Fibroblast of peridontal ligament (primary cell): ENCODE measurements at regions not wholly inside any gene's neighbourhood (a gene's known extent, or its start where the extent isn't known, plus 50 kb on each side); places are given as distances from the start of the nearest gene placed in this dataset.
A peak's percentile ranks its signal among the peaks of the same experiment; 100 is the strongest.

Source experiments
- DNase-seq: peaks from one replicate; pipeline ENCODE4 v3.0.0-alpha.2; 2010; ENCODE audit errors: extremely low read depth

- DNase-seq, result no peak
Measured at GRCh38 chr6:148242180-148242579, 100.5 kb upstream of the SASH1 start.

DNA sequence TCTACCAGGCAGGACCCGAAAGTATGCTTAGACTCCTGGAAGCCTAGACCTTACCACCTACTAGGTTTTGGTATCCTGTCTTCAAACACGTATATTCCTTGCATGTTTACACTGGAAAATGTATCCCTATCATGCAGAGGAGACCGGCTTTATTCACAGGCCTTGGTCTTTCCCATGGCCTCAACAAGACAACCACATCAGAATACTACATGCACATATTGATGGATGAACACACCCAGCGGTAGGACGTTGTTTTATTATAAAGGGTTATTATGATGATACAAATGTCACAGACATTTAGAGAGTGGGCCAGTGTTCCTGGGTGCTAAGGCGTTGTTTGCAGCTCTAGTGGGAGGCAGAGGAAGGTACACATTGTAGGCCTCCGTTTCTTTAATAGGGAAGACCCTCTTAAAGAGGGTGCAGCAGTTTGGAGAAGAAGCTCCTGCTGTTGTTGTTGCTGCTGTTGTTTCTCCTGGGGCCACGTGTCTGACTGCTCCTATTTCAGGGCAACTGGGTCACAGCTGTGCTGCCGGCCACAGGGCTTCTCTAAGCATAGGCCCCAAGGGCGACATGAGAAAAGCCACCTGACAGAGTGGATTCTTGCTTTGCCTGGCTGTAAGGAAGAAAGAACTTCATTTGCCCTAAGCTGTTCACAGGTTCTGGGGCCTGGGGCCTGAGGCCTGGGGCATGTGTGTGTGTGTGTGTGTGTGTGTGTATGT, 98.3 kb upstream of the SASH1 start:
- DNase-seq, result no peak

- DNase-seq, result no peak
Measured at GRCh38 chr6:148247386-148248063, 95.1 kb upstream of the SASH1 start.

GRCh38 chr6:148249160-148249559, 93.5 kb upstream of the SASH1 start:
- no peak for DNase-seq

GRCh38 chr6:148249679-148250375, 92.8 kb upstream of the SASH1 start:
- DNase-seq, result no peak

DNA sequence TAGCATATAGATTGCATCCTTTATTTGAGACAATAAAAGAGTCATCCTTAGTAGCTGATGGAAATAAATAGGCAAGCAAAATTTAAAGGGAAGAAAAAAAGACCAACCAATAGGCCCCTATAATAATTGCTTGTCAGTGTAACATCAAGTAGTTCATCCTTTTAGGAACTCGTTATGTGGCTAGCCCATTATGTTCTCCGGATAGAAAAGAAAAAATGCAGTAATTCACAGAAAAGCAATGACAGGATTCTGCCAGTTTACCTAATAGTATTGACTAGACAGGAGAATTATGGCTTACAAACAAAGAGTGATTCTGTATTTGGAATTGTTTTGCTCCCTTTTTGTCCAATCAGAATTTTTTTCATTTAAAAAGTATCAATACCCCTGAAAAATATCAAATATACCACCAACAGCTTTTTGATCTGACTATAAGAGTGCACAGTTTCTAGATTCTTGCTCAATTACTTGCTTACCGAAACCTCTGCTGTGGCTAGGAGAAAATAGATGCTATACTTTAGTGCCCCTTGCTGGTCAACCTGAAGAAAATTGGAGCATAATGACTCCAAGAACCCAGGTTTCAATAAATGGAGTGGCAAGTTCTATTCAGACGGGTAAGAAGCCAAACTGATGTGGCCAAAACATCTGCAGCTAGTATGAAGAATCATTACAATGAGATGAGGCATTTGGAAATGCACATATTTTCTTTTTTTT, 91.5 kb upstream of the SASH1 start:
- DNase-seq, result peak; percentile 89

DNA sequence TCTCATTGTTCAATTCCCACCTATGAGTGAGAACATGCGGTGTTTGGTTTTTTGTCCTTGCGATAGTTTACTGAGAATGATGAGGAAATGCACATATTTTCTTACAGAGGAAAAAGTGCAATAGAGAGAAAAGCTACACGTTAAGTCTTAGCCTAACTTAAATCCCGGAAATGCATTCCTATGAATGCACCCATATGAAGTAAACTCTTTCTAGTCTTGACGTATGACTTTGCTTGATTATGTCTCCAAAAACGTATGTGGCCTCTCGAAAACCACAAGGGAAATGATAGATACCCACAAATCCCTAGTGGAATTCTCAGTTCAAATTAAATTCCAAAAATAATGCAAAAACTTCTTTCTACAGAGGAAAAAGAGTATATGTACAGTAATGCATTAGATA, 90.7 kb upstream of the SASH1 start:
- DNase-seq, result peak; percentile 90

- no peak for DNase-seq
Measured at GRCh38 chr6:148257810-148258209, 84.8 kb upstream of the SASH1 start.

- no peak for DNase-seq
Measured at GRCh38 chr6:148258868-148259267, 83.8 kb upstream of the SASH1 start.

- no peak for DNase-seq
Measured at GRCh38 chr6:148261470-148261869, 81.2 kb upstream of the SASH1 start.

DNA sequence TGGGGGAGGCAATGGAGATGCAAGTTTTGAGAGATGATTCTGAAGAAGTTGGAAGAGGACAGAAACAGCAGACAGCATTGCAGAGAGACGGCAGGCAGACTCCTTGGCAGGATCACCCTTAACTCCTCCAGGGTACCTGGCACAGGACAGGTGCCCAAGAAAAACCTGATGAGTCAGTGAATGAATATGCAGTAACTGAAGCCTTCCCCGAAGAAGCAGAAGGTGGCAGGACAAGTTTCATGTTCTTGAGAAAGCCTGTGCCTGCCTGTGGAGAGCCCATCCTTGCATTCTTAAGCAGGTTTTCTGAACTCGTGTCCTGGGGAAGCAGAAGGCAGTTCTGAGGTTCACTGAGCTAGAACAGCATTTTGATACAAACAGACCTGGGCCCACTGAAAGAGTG, 79.6 kb upstream of the SASH1 start:
- no peak for DNase-seq

DNA sequence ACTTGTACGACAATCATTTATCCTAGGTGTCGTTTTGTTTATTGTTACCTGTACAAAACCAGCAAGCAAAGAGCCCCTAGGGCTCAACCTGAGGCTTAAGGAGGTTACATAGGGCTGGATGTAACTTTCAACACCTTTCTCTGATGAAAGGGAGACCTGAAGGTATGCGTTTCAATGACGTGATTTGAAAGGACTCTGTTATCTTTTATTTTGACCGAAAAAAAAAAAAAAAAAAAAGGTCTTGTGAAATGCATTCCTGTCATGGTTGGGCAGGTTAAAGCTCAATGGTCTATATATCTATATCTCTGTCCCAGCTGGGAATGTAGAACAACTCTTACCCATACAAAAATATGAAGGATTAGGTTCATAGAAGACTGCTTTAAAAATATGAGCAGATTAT, 78.7 kb upstream of the SASH1 start:
- no peak for DNase-seq

DNA sequence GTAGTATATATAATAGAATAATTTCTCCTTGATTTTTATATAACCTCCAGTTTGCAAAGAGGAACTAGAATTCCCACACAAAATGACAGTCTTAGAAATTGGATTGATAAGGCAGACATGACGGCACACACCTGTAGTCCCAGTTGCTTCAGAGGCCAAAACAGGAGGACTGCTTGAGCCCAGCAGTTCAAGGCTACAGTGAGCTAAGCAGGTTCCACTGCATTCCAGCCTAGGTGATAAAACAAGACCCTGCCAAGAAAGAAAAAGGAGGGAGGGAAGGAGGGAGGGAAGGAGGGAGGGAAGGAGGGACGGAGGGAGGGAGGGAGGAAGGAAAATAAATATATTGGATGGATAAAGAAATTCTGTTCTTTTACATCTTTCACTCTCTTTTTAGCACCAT, 77.6 kb upstream of the SASH1 start:
- DNase-seq, result no peak

DNA sequence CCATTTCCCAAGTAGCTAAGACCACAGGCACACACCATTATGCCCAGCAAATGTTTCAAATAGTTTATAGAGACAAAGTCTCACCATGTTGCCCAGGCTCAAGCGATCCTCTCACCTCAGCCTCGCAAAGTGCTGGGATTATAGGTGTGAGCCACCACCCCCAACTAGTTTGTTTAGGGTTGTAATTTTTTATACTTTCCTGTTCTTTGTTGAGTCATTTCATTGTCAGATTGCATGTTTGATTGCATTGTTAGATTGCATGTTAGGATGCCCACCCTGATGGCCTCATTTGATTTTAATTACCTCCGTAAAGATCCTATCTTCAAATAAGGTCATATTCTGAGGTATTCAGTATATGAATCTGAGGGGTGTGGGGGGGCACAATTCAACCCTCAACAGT, 73.3 kb upstream of the SASH1 start:
- no peak for DNase-seq

- peak; percentile 99 for DNase-seq
Measured at GRCh38 chr6:148271711-148272439, 70.8 kb upstream of the SASH1 start.

GRCh38 chr6:148272597-148272996, 70.0 kb upstream of the SASH1 start:
- peak; percentile 48 for DNase-seq

GRCh38 chr6:148273962-148274752, 68.5 kb upstream of the SASH1 start:
- peak; percentile 41 for DNase-seq

DNA sequence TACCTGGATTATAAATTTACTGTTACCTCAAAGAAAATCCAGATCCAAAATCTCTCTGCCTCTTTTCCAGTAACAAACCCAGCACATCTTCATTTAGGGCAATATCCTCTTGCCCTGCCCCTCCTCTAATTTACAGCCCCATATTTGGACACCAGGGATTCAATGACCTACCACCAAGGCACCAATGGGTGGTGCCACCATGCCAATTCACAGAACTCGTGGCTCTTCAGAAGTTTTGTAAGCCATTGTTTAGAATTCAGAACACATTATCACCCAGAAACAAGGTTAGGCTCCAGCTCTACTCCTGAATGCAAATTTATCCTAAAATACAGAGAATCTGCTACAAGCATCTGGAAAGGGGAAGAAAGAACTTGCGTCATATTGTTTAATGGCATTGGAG, 67.8 kb upstream of the SASH1 start:
- peak; percentile 15 for DNase-seq

GRCh38 chr6:148285205-148285604, 57.4 kb upstream of the SASH1 start:
- no peak for DNase-seq

- DNase-seq, result no peak
Measured at GRCh38 chr6:148286563-148286962, 56.1 kb upstream of the SASH1 start.
